Fibroblast of the aortic adventitia (primary cell): ENCODE measurements at regions not wholly inside any gene's neighbourhood (a gene's known extent, or its start where the extent isn't known, plus 50 kb on each side); places are given as distances from the start of the nearest gene placed in this dataset.

ENCODE experiments used
- DNase-seq: peaks from one replicate; pipeline ENCODE4 v3.0.0-alpha.2; 2010; ENCODE audit warnings: low read depth
- H3K4me3 ChIP-seq: 2 replicates; pipeline ENCODE4 v1.5.1; 2011; ENCODE audit warnings: low read depth, mild to moderate bottlenecking, control low read depth, low read length, moderate library complexity
- TF ChIP-seq, protein P1 (sequence below): IDR thresholded peaks from 2 replicates; pipeline ENCODE4 v1.5.1; 2011; ENCODE audit warnings: mild to moderate bottlenecking, low read length, control low read depth, inconsistent platforms; ENCODE audit not compliant: insufficient read depth

DNA sequence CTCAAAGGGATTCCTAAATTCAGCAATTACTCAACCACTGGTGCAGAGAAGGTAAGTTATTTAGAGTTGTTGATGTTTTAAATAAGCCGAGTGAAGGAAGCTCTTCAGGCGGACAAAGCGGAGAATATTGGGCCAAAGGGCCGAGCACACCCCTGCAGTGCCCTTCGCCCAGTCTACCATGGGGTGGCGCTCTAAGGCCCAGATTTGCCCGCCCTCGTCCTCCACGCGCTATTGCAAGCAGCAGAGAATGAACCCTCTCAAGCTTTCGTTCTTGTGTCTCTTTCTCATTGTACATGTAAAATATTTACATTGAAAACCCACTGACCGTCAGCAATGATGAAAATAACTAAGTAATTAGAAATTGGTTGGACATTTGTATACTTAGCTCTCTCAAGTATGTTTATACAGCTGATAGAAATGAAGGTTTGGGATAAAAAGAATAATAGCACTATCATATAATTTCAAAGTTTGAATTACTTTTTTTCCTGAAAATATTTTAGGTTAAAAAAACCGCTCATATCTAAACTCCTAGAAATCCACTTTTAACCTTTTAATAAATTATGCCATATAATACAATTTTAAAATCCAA, 195.0 kb upstream of the CEP162 start:
- DNase-seq = peak; percentile 72
- TF ChIP-seq, protein P1, sequence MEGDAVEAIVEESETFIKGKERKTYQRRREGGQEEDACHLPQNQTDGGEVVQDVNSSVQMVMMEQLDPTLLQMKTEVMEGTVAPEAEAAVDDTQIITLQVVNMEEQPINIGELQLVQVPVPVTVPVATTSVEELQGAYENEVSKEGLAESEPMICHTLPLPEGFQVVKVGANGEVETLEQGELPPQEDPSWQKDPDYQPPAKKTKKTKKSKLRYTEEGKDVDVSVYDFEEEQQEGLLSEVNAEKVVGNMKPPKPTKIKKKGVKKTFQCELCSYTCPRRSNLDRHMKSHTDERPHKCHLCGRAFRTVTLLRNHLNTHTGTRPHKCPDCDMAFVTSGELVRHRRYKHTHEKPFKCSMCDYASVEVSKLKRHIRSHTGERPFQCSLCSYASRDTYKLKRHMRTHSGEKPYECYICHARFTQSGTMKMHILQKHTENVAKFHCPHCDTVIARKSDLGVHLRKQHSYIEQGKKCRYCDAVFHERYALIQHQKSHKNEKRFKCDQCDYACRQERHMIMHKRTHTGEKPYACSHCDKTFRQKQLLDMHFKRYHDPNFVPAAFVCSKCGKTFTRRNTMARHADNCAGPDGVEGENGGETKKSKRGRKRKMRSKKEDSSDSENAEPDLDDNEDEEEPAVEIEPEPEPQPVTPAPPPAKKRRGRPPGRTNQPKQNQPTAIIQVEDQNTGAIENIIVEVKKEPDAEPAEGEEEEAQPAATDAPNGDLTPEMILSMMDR = peak; percentile 92
- no peak overlapping the region for H3K4me3 ChIP-seq

DNA sequence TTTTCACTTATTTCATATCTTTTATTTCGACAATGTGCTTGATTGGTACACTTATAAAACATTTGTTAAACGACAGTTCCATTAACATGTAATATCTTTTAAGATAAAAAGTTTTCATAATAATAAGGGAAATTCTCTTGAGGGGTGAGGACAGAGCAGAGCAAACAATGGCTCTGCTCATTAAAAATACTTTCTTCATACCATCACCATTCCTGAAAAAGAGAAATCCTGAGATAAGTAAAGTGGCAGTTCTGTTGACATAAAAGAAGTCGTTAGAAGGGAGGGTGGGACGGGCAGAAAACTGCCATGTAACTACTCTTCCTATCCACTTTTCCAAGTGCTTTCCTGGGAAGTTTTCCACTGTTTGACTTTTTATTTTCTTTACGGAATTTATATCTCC, 193.6 kb upstream of the CEP162 start:
- DNase-seq = no peak
- H3K4me3 ChIP-seq = no peak overlapping the region
- TF ChIP-seq, protein P1 = no peak

DNA sequence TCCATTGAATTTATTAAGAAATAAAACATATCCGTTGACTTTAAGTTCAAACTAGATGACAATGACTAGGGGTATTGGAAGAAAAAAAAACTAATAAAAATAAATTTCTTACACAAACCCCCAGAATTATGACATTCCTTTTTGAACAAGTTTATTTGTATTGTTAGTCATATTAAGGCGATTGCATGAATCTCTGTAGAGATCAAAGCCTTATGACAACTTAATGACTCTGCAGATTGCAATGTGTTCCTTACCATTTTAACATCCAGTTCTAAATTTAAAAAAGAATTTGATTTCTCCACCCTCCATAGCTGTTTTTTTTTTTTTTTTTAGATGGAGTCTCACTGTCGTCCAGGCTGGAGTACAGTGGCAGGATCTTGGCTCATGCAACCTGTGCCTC, 189.8 kb upstream of the CEP162 start:
- peak; percentile 54 for DNase-seq
- TF ChIP-seq, protein P1 = no peak

DNA sequence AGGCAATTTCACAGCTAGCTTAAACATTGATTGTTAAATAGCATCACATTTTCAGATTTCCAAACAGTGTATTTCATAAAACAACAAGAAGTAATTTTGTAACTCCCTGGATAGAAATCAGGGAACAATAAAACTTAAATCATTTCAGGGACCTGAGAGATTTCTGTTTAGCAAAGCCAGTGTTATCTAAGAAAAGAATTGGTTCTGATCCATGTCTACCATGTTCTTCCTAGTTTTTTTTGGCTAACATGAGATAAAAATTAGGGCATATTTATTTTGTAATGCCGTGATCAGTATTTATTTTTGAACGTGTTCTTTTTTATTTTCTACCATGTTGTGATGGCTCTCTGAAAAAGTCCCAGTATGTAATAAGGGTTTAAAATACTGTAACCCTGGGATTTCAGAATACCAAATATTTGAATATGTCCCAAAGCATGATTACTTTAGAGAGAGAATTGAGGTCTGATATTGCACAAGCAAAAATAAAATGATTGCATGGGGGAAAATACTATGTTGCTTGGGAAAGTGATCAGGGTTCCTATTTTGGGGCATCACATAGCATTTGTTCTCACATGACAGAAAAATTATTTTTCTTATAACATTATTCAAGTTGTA, 188.7 kb upstream of the CEP162 start:
- TF ChIP-seq, protein P1 = no peak
- DNase-seq = peak; percentile 9
- no peak overlapping the region for H3K4me3 ChIP-seq

More for the DNA sequence above, 189.8 kb upstream of the CEP162 start:
- H3K4me3 ChIP-seq = no peak overlapping the region

DNA sequence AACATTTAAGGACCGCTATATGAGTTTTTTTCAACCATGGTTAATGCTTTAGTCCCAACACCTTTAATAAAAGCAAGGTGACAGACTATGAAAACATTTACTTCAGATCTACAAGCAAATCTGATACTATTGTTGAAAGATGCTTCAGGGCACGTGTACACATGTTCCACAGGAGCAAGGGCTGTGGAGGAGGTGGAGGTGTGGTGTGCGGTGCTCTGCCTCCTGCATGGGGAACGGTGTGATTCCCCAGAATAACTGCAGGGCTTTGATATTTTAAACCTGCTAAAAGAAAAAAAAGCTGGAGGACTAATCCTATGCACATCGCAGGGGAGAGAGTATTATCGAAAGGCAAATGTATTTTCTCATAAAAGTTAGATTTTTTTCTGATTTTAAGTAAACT, 188.1 kb upstream of the CEP162 start:
- H3K4me3 ChIP-seq = no peak overlapping the region
- TF ChIP-seq, protein P1 = no peak
- no peak for DNase-seq

DNA sequence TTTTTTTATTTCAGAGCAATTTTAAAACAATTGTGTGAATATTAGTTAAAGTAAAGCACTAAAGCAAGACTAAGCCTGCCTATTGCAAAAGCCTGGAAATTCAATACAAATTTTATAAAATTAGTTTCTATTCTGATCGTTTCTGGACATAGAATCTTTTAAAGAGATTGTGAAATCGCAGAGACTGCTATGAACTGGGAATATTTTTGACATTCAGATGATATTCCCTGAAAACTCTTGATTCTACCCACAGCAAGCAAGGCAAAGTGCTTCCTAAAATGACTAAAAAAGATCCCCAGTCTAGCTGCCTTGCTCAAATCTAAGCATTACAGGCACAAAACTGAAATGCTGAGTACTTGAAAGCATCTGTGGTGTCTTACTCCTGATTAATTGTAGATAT, 187.6 kb upstream of the CEP162 start:
- no peak for DNase-seq
- TF ChIP-seq, protein P1 = no peak
- H3K4me3 ChIP-seq = no peak overlapping the region

DNA sequence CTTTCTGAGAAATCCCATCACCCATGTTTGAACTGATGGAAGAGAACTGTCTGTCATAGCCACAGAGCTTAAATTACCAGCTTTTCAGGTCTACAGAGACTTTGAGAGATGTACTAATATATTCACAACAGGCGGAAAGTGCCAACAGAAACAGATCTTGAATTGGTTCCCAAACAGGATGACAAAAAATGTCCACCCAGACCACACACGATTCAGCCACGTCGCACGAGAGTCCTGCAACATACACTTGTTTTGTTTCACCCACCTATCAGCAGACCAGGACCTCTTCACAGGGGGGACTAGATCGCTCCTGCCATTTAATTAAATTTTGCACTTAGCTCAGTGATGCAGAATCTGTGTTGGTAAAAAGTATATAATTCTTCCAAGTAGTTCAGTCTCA, 187.1 kb upstream of the CEP162 start:
- H3K4me3 ChIP-seq = no peak overlapping the region
- TF ChIP-seq, protein P1 = no peak
- no peak for DNase-seq
